Nephron (organoid): ENCODE measurements at regions not wholly inside any gene's neighbourhood (a gene's known extent, or its start where the extent isn't known, plus 50 kb on each side); places are given as distances from the start of the nearest gene placed in this dataset.

Source experiments
- H3K27ac Mint-ChIP-seq, 3 experiments: 2 replicates each; pipeline ENCODE4 v1.8.0; 2020; ENCODE audit warnings: mixed read lengths in 3 of 3, mild to moderate bottlenecking in 2 of 3, moderate library complexity in 1 of 3
- H3K27me3 Mint-ChIP-seq: 2 replicates; pipeline ENCODE4 v1.8.0; 2021; ENCODE audit warnings: low read depth, mild to moderate bottlenecking, moderate library complexity, mixed read lengths
- H3K36me3 Mint-ChIP-seq: 2 replicates; pipeline ENCODE4 v1.8.0; 2020; ENCODE audit warnings: low read depth, mixed read lengths
- H3K4me1 Mint-ChIP-seq: 2 replicates; pipeline ENCODE4 v1.8.0; 2020; ENCODE audit warnings: mixed read lengths
- H3K4me3 Mint-ChIP-seq, 3 experiments: 2 replicates each; pipeline ENCODE4 v1.8.0; 2020; ENCODE audit warnings: mild to moderate bottlenecking in 3 of 3, mixed read lengths in 3 of 3, moderate library complexity in 2 of 3
- H3K9me3 Mint-ChIP-seq: 2 replicates; pipeline ENCODE4 v1.8.0; 2020; ENCODE audit warnings: mixed read lengths
- TF ChIP-seq, protein P1 (sequence below), 3 experiments: fragments of 200-600 bp; sonication (generic); IDR thresholded peaks; one replicate each; pipeline ENCODE4 v1.5.0; 2021; ENCODE audit warnings: antibody characterized with exemption in 3 of 3; ENCODE audit not compliant: unreplicated experiment in 3 of 3

GRCh38 chr3:13221491-13222061 lies 148.3 kb upstream of the IQSEC1 start:
- TF ChIP-seq, protein P1, sequence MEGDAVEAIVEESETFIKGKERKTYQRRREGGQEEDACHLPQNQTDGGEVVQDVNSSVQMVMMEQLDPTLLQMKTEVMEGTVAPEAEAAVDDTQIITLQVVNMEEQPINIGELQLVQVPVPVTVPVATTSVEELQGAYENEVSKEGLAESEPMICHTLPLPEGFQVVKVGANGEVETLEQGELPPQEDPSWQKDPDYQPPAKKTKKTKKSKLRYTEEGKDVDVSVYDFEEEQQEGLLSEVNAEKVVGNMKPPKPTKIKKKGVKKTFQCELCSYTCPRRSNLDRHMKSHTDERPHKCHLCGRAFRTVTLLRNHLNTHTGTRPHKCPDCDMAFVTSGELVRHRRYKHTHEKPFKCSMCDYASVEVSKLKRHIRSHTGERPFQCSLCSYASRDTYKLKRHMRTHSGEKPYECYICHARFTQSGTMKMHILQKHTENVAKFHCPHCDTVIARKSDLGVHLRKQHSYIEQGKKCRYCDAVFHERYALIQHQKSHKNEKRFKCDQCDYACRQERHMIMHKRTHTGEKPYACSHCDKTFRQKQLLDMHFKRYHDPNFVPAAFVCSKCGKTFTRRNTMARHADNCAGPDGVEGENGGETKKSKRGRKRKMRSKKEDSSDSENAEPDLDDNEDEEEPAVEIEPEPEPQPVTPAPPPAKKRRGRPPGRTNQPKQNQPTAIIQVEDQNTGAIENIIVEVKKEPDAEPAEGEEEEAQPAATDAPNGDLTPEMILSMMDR (IDR thresholded peaks at IDR 0.05; ENCODE audit: unreplicated experiment in 3 of 3), result no peak
- no peaks in the 10 kb centered on the region for H3K4me1 Mint-ChIP-seq
- H3K4me3 Mint-ChIP-seq, result no peak overlapping the region
- H3K27me3 Mint-ChIP-seq, result peaks cover 19% of the 10 kb centered on the region
- no peaks in the 10 kb centered on the region for H3K9me3 Mint-ChIP-seq
- H3K27ac Mint-ChIP-seq, result no peak overlapping the region
- no peaks in the 10 kb centered on the region for H3K36me3 Mint-ChIP-seq

DNA sequence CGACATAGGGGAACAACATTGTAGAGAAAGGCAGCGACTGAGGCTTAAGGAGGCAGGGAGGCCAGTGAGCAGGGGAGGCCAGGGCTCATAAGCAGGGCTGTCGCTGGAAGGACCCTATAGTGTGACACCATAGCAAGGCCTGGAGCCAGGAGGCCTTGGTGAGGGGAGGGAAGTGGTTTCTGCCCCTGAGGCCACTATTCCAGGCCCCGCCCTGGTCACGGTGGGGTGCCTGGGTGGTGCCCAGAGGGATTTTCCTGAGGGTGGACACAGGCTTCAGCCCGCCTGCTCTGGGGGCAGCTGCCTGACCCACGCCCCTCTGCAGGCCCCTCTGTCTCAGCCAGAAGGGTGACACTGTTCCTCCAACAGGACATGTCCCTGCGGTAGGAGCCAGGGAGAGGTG lies 147.8 kb upstream of the IQSEC1 start:
- TF ChIP-seq, protein P1 (IDR thresholded peaks at IDR 0.05; ENCODE audit: unreplicated experiment in 3 of 3), result no peak
- Mint-ChIP-seq H3K27ac (no peak overlapping the region), H3K27me3 (peaks cover 17% of the 10 kb centered on the region), H3K4me3 (no peak overlapping the region), H3K4me1 (no peaks in the 10 kb centered on the region), H3K9me3 (no peaks in the 10 kb centered on the region), H3K36me3 (no peaks in the 10 kb centered on the region)

- no peaks in the 10 kb centered on the region for H3K36me3 Mint-ChIP-seq
- no peaks in the 10 kb centered on the region for H3K9me3 Mint-ChIP-seq
- H3K4me3 Mint-ChIP-seq, result no peak overlapping the region
- no peaks in the 10 kb centered on the region for H3K4me1 Mint-ChIP-seq
- peaks cover 19% of the 10 kb centered on the region for H3K27me3 Mint-ChIP-seq
- TF ChIP-seq, protein P1 (IDR thresholded peaks at IDR 0.05; ENCODE audit: unreplicated experiment in 3 of 3), result no peak
- H3K27ac Mint-ChIP-seq, result no peak overlapping the region
Observed at GRCh38 chr3:13219902-13220296, 146.7 kb upstream of the IQSEC1 start.

DNA sequence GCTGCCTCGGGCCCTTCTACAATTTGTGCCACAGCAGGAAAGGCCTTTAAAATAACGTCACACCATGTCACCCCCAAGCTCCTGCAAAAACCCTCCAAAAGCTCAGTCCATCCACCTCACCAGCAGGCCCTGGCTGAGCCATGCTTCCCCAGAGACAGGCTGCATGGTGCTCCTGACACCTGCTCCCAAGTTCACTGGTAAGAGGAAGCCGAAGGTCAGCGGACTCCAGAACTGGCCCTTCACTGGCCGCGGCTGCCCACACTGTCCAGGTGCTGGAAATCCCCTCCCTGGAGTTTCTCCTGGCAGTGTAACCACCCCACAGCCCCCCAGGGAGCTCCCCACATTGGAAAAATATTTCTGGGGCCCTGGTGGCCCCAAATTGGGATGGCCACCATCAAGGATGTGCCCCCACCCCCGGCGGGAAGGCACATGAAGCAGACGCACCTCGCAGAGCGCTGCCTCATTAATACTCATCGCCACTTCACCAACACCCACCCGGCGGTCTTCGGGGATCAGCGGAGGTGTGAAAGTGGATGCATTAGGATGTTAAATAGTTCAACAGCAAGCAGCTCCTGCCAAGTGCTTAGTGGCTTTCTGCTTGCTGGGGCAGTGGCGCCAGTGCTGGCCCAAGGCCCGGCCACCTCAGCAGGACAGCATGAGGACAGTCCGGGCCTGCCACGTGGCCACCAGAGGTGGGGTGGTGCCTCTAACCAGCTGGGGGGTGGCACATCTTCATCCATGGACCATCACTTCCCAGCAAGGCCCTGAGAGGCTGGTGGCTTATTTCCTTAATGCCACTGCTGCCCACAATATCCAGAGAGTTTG lies 146.1 kb upstream of the IQSEC1 start:
- TF ChIP-seq, protein P1 (IDR thresholded peaks at IDR 0.05; ENCODE audit: unreplicated experiment in 3 of 3), result no peak
- Mint-ChIP-seq H3K9me3 (no peaks in the 10 kb centered on the region), H3K4me3 (no peak overlapping the region), H3K36me3 (no peaks in the 10 kb centered on the region), H3K27me3 (peaks cover 18% of the 10 kb centered on the region), H3K27ac (no peak overlapping the region), H3K4me1 (no peaks in the 10 kb centered on the region)

DNA sequence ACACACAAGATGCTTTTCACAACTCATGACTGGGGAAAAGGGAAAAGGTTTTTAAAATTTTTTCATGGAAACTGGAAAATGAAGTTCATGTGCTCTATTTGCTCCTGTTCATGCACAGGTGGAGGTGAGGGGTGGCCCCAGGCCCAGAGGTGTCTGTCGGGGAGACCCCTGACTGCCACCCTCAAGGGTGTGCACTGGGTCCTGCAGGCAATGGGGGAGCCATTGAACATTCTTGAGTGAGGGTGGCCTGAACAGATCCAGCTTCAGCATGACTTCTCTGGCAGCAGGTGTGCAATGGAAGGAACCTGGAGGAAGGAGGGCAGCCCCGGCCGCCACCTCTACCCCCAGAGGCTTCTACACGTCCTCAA lies 145.3 kb upstream of the IQSEC1 start:
- Mint-ChIP-seq H3K9me3 (no peaks in the 10 kb centered on the region), H3K36me3 (no peaks in the 10 kb centered on the region), H3K27me3 (peaks cover 22% of the 10 kb centered on the region), H3K27ac (peak overlapping the region in 1 of 3 experiments; percentile 63), H3K4me1 (no peaks in the 10 kb centered on the region), H3K4me3 (no peak overlapping the region)
- TF ChIP-seq, protein P1 (IDR thresholded peaks at IDR 0.05; ENCODE audit: unreplicated experiment in 3 of 3), result no peak
